ENCODE measurements at regions not wholly inside any gene's neighbourhood (a gene's known extent, or its start where the extent isn't known, plus 50 kb on each side); places are given as distances from the start of the nearest gene placed in this dataset.

- BruUV-seq (replicated peaks), result no TSS peak
- H3K36me3 ChIP-seq (ENCODE audit: control insufficient read depth in 2 of 2, extremely low read depth in 1 of 2, insufficient read depth in 2 of 2, low read length in 2 of 2), result no peaks in the 10 kb centered on the region
- DNase-seq (ENCODE audit: low read depth, low spot score), result no peak
- H3K9me1 ChIP-seq (replicated peaks; ENCODE audit: control insufficient read depth, extremely low read depth, insufficient read depth, low read length), result no peaks in the 10 kb centered on the region
- no peak overlapping the region for H3K27ac ChIP-seq (ENCODE audit: insufficient read depth, low read depth, low read length)
- no peak for TF ChIP-seq GATA2 (IDR thresholded peaks at IDR 0.05; ENCODE audit: insufficient read depth, insufficient read length, low read depth, low read length)
- TF ChIP-seq EZH2 (IDR thresholded peaks at IDR 0.05; ENCODE audit: borderline replicate concordance, low read depth, low read length, severe bottlenecking), result no peak
- no peak for TF ChIP-seq MYC (IDR thresholded peaks at IDR 0.05; ENCODE audit: low read depth, low read length)
- POLR2A ChIA-PET, result no interaction called here
- H3K27me3 ChIP-seq (ENCODE audit: control insufficient read depth in 2 of 2, insufficient read depth in 2 of 2, low read length in 2 of 2), result no peaks in the 10 kb centered on the region
- CTCF ChIA-PET, result no interaction called here
- FAIRE-seq, result no peak
- no peak overlapping the region for H2AFZ ChIP-seq (ENCODE audit: low read depth, low read length)
- intact Hi-C loops (cut with micrococcal nuclease), result no loop called here
- H3K9ac ChIP-seq (replicated peaks; ENCODE audit: extremely low read depth, insufficient read depth, low read length), result no peak overlapping the region
- H3K4me2 ChIP-seq (ENCODE audit: insufficient read depth, low read length), result no peak overlapping the region
- no peaks in the 10 kb centered on the region for H3K4me1 ChIP-seq (ENCODE audit: control insufficient read depth, extremely low read depth, insufficient read depth, low read length)
- no peak overlapping the region for H3K4me3 ChIP-seq (replicated peaks in 1 of 3; ENCODE audit: insufficient read depth in 1 of 3, low read depth in 1 of 3, low read length in 3 of 3)
- dilution Hi-C loops (cut with MboI; ENCODE audit: extremely low pct_ligation_motif_present, low sequenced_read_pairs), result no loop called here
- H3K79me2 ChIP-seq (ENCODE audit: control insufficient read depth, insufficient read depth, low read length), result no peaks in the 10 kb centered on the region
- H3K9me3 ChIP-seq (replicated peaks; ENCODE audit: control insufficient read depth, insufficient read depth, low read length), result no peaks in the 10 kb centered on the region
- H4K20me1 ChIP-seq (replicated peaks; ENCODE audit: control insufficient read depth, extremely low read depth, insufficient read depth, low read length), result no peaks in the 10 kb centered on the region
These were observed 1367.3 kb upstream of the TMEFF2 start for GRCh38 chr2:193562031-193562430.

- Histone ChIP-seq H3K27ac (ENCODE audit: insufficient read depth, low read depth, low read length) (no peak overlapping the region), H3K79me2 (ENCODE audit: control insufficient read depth, insufficient read depth, low read length) (no peaks in the 10 kb centered on the region), H3K4me1 (ENCODE audit: control insufficient read depth, extremely low read depth, insufficient read depth, low read length) (no peaks in the 10 kb centered on the region), H2AFZ (ENCODE audit: low read depth, low read length) (no peak overlapping the region), H3K36me3 (ENCODE audit: control insufficient read depth in 2 of 2, extremely low read depth in 1 of 2, insufficient read depth in 2 of 2, low read length in 2 of 2) (no peaks in the 10 kb centered on the region), H3K9me3 (replicated peaks; ENCODE audit: control insufficient read depth, insufficient read depth, low read length) (no peaks in the 10 kb centered on the region), H3K4me2 (ENCODE audit: insufficient read depth, low read length) (no peak overlapping the region), H3K9ac (replicated peaks; ENCODE audit: extremely low read depth, insufficient read depth, low read length) (no peak overlapping the region), H3K4me3 (replicated peaks in 1 of 3; ENCODE audit: insufficient read depth in 1 of 3, low read depth in 1 of 3, low read length in 3 of 3) (no peak overlapping the region), H3K27me3 (ENCODE audit: control insufficient read depth in 2 of 2, insufficient read depth in 2 of 2, low read length in 2 of 2) (no peaks in the 10 kb centered on the region), H3K9me1 (replicated peaks; ENCODE audit: control insufficient read depth, extremely low read depth, insufficient read depth, low read length) (no peaks in the 10 kb centered on the region), H4K20me1 (replicated peaks; ENCODE audit: control insufficient read depth, extremely low read depth, insufficient read depth, low read length) (no peaks in the 10 kb centered on the region)
- intact Hi-C loops (cut with micrococcal nuclease) (no loop called here), dilution Hi-C loops (cut with MboI; ENCODE audit: extremely low pct_ligation_motif_present, low sequenced_read_pairs) (no loop called here)
- no peak for FAIRE-seq
- no peak for TF ChIP-seq GATA2 (IDR thresholded peaks at IDR 0.05; ENCODE audit: insufficient read depth, insufficient read length, low read depth, low read length)
- no peak for TF ChIP-seq FOS (IDR thresholded peaks at IDR 0.05; ENCODE audit: borderline replicate concordance, insufficient read depth, low read length)
- no peak for TF ChIP-seq POLR2A (IDR thresholded peaks at IDR 0.05; ENCODE audit: low read depth, low read length)
- TF ChIP-seq EZH2 (IDR thresholded peaks at IDR 0.05; ENCODE audit: borderline replicate concordance, low read depth, low read length, severe bottlenecking), result no peak
- TF ChIP-seq POLR2AphosphoS5 (IDR thresholded peaks at IDR 0.05; ENCODE audit: insufficient read depth, low read depth, low read length), result no peak
- no peak for TF ChIP-seq MYC (IDR thresholded peaks at IDR 0.05; ENCODE audit: low read depth, low read length)
- no peak for TF ChIP-seq CTCF (IDR thresholded peaks at IDR 0.05; ENCODE audit: extremely low read depth in 1 of 2, insufficient read depth in 1 of 2, low read depth in 1 of 2, low read length in 2 of 2)
- no peak for TF ChIP-seq MAX (IDR thresholded peaks at IDR 0.05; ENCODE audit: insufficient read depth, insufficient read length)
- TF ChIP-seq JUN (IDR thresholded peaks at IDR 0.05; ENCODE audit: borderline replicate concordance, insufficient read depth, insufficient read length, low read depth), result no peak
- no peak for DNase-seq (ENCODE audit: low read depth, low spot score)
- ChIA-PET POLR2A (no interaction called here), CTCF (no interaction called here)
- no TSS peak for BruUV-seq (replicated peaks)
These were observed 1366.3 kb upstream of the TMEFF2 start for GRCh38 chr2:193561054-193561453.

All from endothelial cell of umbilical vein (primary cell).